WTC11 (cell line): ENCODE measurements at regions not wholly inside any gene's neighbourhood (a gene's known extent, or its start where the extent isn't known, plus 50 kb on each side); places are given as distances from the start of the nearest gene placed in this dataset.

Experiments
- ATAC-seq: fragments of 200-7000 bp; cut with Tn5 transposase; 2 replicates; pipeline ENCODE4 v1.10.0; 2021; ENCODE audit warnings: mild to moderate bottlenecking, moderate library complexity
- CTCF ChIA-PET: fragments of 300-600 bp; sonication (Branson Sonifier 250); formaldehyde crosslinking; loops from one replicate; lab custom pipeline; 2021; ENCODE audit warnings: antibody characterized with exemption; lab: Charles Lee
- POLR2A ChIA-PET: fragments of 350-600 bp; sonication (Branson Sonifier 250); formaldehyde crosslinking; loops from one replicate; lab custom pipeline; 2021; ENCODE audit warnings: antibody characterized with exemption; lab: Charles Lee
- DNase-seq: peaks from one replicate; pipeline ENCODE4 v3.0.0; 2021; ENCODE audit warnings: low spot score
- H3K27ac Mint-ChIP-seq: 2 replicates; pipeline ENCODE4 v1.8.0; 2021; ENCODE audit warnings: mixed read lengths
- H3K27me3 Mint-ChIP-seq: 2 replicates; pipeline ENCODE4 v1.8.0; 2021; ENCODE audit warnings: low read depth, mild to moderate bottlenecking, moderate library complexity, mixed read lengths
- H3K36me3 Mint-ChIP-seq: 2 replicates; pipeline ENCODE4 v1.8.0; 2021; ENCODE audit warnings: mixed read lengths
- H3K4me1 Mint-ChIP-seq: 2 replicates; pipeline ENCODE4 v1.8.0; 2022; ENCODE audit warnings: mixed read lengths
- H3K4me3 Mint-ChIP-seq: 2 replicates; pipeline ENCODE4 v1.8.0; 2021; ENCODE audit warnings: mild to moderate bottlenecking, moderate library complexity, mixed read lengths
- H3K9me3 Mint-ChIP-seq: 2 replicates; pipeline ENCODE4 v1.8.0; 2021; ENCODE audit warnings: mixed read lengths
- CREM ChIP-seq: sonication (generic); formaldehyde crosslinking; IDR thresholded peaks from 2 replicates; pipeline ENCODE4 v1.8.1; 2022; ENCODE audit warnings: mild to moderate bottlenecking, missing genetic modification reagents, moderate library complexity
- ESRRA ChIP-seq: sonication (generic); formaldehyde crosslinking; IDR thresholded peaks from 2 replicates; pipeline ENCODE4 v1.8.1; 2022; ENCODE audit warnings: mild to moderate bottlenecking, missing genetic modification reagents, borderline replicate concordance
- GTF2I ChIP-seq: fragments of 250-450 bp; sonication (Bioruptor Pico); conservative IDR thresholded peaks from 2 replicates; pipeline ENCODE4 v1.4.0; 2021; ENCODE audit warnings: mild to moderate bottlenecking
- HMGA2 ChIP-seq: fragments of 250-450 bp; sonication (Bioruptor Pico); IDR thresholded peaks from 2 replicates; pipeline ENCODE4 v1.4.0; 2021; ENCODE audit warnings: mild to moderate bottlenecking, moderate library complexity
- JAZF1 ChIP-seq: fragments of 250-450 bp; sonication (Bioruptor Pico); IDR thresholded peaks from 2 replicates; pipeline ENCODE4 v1.9.0; 2021; ENCODE audit warnings: moderate library complexity, mild to moderate bottlenecking, inconsistent platforms
- MYBL2 ChIP-seq: sonication (generic); formaldehyde crosslinking; IDR thresholded peaks from 2 replicates; pipeline ENCODE4 v1.8.1; 2023; ENCODE audit warnings: mild to moderate bottlenecking, moderate library complexity, missing genetic modification reagents
- NFYB ChIP-seq: sonication (generic); formaldehyde crosslinking; conservative IDR thresholded peaks from 2 replicates; pipeline ENCODE4 v1.8.0; 2022; ENCODE audit warnings: low read depth, missing genetic modification reagents
- SMAD3 ChIP-seq: sonication (generic); formaldehyde crosslinking; IDR thresholded peaks from 2 replicates; pipeline ENCODE4 v1.8.0; 2022; ENCODE audit warnings: missing genetic modification reagents, mild to moderate bottlenecking, borderline replicate concordance
- SOX15 ChIP-seq: fragments of 250-450 bp; sonication (Bioruptor Pico); IDR thresholded peaks from 2 replicates; pipeline ENCODE4 v1.9.0; 2021; ENCODE audit warnings: mild to moderate bottlenecking
- ZNF138 ChIP-seq: sonication (generic); formaldehyde crosslinking; conservative IDR thresholded peaks from 2 replicates; pipeline ENCODE4 v1.8.1; 2022; ENCODE audit warnings: mild to moderate bottlenecking, moderate library complexity, missing genetic modification reagents
- ZNF416 ChIP-seq: fragments of 250-450 bp; sonication (Bioruptor Pico); IDR thresholded peaks from 2 replicates; pipeline ENCODE4 v1.9.0; 2021; ENCODE audit warnings: mild to moderate bottlenecking, inconsistent platforms
- ZNF423 ChIP-seq: fragments of 250-450 bp; sonication (Bioruptor Pico); IDR thresholded peaks from 2 replicates; pipeline ENCODE4 v2.1.2; 2022; ENCODE audit warnings: mild to moderate bottlenecking, moderate library complexity
- ZNF671 ChIP-seq: fragments of 250-450 bp; sonication (Bioruptor Pico); IDR thresholded peaks from 2 replicates; pipeline ENCODE4 v1.8.0; 2021; ENCODE audit warnings: mild to moderate bottlenecking
- TF ChIP-seq, protein P1 (sequence below): sonication (generic); formaldehyde crosslinking; IDR thresholded peaks from 2 replicates; pipeline ENCODE4 v1.8.0; 2023; ENCODE audit warnings: missing genetic modification reagents, mild to moderate bottlenecking, borderline replicate concordance
- TF ChIP-seq, protein P2 (sequence below): sonication (generic); formaldehyde crosslinking; IDR thresholded peaks from 2 replicates; pipeline ENCODE4 v1.8.1; 2022; ENCODE audit warnings: low read depth, missing genetic modification reagents, borderline replicate concordance
- TF ChIP-seq, protein P3 (sequence below): sonication (generic); formaldehyde crosslinking; IDR thresholded peaks from 2 replicates; pipeline ENCODE4 v1.8.1; 2022; ENCODE audit warnings: mild to moderate bottlenecking, moderate library complexity, missing genetic modification reagents
- TF ChIP-seq, protein P4 (sequence below): sonication (generic); formaldehyde crosslinking; IDR thresholded peaks from 2 replicates; pipeline ENCODE4 v1.8.1; 2022; ENCODE audit warnings: missing genetic modification reagents, borderline replicate concordance
- TF ChIP-seq, protein P5 (sequence below): sonication (generic); formaldehyde crosslinking; IDR thresholded peaks from 2 replicates; pipeline ENCODE4 v1.8.1; 2023; ENCODE audit warnings: mild to moderate bottlenecking, moderate library complexity, missing genetic modification reagents
- TF ChIP-seq, protein P6 (sequence below): sonication (generic); formaldehyde crosslinking; IDR thresholded peaks from 2 replicates; pipeline ENCODE4 v1.8.1; 2023; ENCODE audit warnings: mild to moderate bottlenecking, missing genetic modification reagents
- TF ChIP-seq, protein P7 (sequence below): fragments of 250-450 bp; sonication (Bioruptor Pico); IDR thresholded peaks from 2 replicates; pipeline ENCODE4 v1.9.0; 2021; ENCODE audit warnings: mild to moderate bottlenecking, borderline replicate concordance

DNA sequence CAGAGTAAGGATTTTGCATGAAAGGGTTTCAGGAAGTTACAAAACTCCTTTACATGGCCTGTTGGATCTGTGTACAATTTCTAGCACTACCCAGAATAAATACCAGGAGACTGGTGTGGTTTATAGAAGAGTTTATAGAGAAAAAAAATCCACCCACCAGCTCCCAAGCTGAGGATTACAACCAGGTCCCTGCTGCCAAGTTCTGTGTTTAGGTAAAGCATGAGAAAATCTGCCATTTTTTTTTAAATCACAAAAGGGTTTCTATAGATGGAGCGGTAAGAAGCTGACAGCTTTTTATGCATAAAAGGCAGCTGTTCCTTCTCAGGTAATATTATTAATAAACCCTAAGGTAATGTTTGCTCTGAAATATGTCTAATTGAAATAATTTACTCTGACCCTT lies 545.4 kb upstream of the ZEB2 start (continued):
- TF ChIP-seq, protein P1, sequence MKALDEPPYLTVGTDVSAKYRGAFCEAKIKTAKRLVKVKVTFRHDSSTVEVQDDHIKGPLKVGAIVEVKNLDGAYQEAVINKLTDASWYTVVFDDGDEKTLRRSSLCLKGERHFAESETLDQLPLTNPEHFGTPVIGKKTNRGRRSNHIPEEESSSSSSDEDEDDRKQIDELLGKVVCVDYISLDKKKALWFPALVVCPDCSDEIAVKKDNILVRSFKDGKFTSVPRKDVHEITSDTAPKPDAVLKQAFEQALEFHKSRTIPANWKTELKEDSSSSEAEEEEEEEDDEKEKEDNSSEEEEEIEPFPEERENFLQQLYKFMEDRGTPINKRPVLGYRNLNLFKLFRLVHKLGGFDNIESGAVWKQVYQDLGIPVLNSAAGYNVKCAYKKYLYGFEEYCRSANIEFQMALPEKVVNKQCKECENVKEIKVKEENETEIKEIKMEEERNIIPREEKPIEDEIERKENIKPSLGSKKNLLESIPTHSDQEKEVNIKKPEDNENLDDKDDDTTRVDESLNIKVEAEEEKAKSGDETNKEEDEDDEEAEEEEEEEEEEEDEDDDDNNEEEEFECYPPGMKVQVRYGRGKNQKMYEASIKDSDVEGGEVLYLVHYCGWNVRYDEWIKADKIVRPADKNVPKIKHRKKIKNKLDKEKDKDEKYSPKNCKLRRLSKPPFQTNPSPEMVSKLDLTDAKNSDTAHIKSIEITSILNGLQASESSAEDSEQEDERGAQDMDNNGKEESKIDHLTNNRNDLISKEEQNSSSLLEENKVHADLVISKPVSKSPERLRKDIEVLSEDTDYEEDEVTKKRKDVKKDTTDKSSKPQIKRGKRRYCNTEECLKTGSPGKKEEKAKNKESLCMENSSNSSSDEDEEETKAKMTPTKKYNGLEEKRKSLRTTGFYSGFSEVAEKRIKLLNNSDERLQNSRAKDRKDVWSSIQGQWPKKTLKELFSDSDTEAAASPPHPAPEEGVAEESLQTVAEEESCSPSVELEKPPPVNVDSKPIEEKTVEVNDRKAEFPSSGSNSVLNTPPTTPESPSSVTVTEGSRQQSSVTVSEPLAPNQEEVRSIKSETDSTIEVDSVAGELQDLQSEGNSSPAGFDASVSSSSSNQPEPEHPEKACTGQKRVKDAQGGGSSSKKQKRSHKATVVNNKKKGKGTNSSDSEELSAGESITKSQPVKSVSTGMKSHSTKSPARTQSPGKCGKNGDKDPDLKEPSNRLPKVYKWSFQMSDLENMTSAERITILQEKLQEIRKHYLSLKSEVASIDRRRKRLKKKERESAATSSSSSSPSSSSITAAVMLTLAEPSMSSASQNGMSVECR (CRISPR knock-in tag): no peak
- TF ChIP-seq ZNF423 (CRISPR knock-in tag) (no peak), JAZF1 (CRISPR knock-in tag) (no peak), HMGA2 (CRISPR knock-in tag) (no peak), GTF2I (CRISPR knock-in tag) (no peak), ZNF416 (CRISPR knock-in tag) (no peak), ZNF138 (CRISPR knock-in tag) (no peak)
- TF ChIP-seq, all 79 proteins: peak for 0

DNA sequence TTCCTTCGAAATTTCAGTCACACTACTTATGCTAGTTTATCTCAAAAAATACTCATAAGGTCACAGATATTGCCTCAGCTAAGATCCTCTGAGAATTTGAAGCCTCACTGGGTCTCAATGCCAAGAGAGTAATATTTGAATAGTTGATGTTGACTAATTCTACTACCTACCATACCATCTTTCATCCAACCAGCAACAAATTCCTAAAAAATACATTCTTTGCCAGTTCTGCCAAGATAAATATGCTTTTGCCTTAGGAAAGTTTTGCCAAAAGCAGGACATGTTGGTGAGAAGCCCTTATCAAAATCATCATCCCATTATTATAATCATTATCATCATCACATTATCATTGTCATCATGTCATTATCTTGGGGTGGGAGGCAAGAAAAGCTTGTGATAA lies 544.6 kb upstream of the ZEB2 start:
- Mint-ChIP-seq H3K27ac (no peak overlapping the region), H3K27me3 (no peaks in the 10 kb centered on the region), H3K4me3 (no peak overlapping the region), H3K36me3 (peaks cover 5% of the 10 kb centered on the region), H3K4me1 (peaks cover 22% of the 10 kb centered on the region), H3K9me3 (peaks cover 5% of the 10 kb centered on the region)
- ATAC-seq: no peak
- DNase-seq: no peak
- CTCF ChIA-PET: no interaction called here
- POLR2A ChIA-PET: no interaction called here
- TF ChIP-seq, protein P2, sequence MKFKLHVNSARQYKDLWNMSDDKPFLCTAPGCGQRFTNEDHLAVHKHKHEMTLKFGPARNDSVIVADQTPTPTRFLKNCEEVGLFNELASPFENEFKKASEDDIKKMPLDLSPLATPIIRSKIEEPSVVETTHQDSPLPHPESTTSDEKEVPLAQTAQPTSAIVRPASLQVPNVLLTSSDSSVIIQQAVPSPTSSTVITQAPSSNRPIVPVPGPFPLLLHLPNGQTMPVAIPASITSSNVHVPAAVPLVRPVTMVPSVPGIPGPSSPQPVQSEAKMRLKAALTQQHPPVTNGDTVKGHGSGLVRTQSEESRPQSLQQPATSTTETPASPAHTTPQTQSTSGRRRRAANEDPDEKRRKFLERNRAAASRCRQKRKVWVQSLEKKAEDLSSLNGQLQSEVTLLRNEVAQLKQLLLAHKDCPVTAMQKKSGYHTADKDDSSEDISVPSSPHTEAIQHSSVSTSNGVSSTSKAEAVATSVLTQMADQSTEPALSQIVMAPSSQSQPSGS (CRISPR knock-in tag): no peak
- TF ChIP-seq, protein P3, sequence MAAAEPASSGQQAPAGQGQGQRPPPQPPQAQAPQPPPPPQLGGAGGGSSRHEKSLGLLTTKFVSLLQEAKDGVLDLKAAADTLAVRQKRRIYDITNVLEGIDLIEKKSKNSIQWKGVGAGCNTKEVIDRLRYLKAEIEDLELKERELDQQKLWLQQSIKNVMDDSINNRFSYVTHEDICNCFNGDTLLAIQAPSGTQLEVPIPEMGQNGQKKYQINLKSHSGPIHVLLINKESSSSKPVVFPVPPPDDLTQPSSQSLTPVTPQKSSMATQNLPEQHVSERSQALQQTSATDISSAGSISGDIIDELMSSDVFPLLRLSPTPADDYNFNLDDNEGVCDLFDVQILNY (CRISPR knock-in tag): no peak
- TF ChIP-seq SOX15 (no peak), MYBL2 (no peak), ESRRA (no peak), SMAD3 (CRISPR knock-in tag) (no peak), ZNF671 (CRISPR knock-in tag) (no peak), CREM (CRISPR knock-in tag) (no peak), NFYB (CRISPR knock-in tag) (no peak), JAZF1 (CRISPR knock-in tag) (no peak)
- TF ChIP-seq, protein P4, sequence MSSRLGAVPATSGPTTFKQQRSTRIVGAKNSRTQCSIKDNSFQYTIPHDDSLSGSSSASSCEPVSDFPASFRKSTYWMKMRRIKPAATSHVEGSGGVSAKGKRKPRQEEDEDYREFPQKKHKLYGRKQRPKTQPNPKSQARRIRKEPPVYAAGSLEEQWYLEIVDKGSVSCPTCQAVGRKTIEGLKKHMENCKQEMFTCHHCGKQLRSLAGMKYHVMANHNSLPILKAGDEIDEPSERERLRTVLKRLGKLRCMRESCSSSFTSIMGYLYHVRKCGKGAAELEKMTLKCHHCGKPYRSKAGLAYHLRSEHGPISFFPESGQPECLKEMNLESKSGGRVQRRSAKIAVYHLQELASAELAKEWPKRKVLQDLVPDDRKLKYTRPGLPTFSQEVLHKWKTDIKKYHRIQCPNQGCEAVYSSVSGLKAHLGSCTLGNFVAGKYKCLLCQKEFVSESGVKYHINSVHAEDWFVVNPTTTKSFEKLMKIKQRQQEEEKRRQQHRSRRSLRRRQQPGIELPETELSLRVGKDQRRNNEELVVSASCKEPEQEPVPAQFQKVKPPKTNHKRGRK (CRISPR knock-in tag): no peak
- TF ChIP-seq, protein P5, sequence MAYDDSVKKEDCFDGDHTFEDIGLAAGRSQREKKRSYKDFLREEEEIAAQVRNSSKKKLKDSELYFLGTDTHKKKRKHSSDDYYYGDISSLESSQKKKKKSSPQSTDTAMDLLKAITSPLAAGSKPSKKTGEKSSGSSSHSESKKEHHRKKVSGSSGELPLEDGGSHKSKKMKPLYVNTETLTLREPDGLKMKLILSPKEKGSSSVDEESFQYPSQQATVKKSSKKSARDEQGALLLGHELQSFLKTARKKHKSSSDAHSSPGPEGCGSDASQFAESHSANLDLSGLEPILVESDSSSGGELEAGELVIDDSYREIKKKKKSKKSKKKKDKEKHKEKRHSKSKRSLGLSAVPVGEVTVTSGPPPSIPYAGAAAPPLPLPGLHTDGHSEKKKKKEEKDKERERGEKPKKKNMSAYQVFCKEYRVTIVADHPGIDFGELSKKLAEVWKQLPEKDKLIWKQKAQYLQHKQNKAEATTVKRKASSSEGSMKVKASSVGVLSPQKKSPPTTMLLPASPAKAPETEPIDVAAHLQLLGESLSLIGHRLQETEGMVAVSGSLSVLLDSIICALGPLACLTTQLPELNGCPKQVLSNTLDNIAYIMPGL: no peak
- TF ChIP-seq, protein P6, sequence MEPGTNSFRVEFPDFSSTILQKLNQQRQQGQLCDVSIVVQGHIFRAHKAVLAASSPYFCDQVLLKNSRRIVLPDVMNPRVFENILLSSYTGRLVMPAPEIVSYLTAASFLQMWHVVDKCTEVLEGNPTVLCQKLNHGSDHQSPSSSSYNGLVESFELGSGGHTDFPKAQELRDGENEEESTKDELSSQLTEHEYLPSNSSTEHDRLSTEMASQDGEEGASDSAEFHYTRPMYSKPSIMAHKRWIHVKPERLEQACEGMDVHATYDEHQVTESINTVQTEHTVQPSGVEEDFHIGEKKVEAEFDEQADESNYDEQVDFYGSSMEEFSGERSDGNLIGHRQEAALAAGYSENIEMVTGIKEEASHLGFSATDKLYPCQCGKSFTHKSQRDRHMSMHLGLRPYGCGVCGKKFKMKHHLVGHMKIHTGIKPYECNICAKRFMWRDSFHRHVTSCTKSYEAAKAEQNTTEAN (CRISPR knock-in tag): no peak
- TF ChIP-seq, protein P7, sequence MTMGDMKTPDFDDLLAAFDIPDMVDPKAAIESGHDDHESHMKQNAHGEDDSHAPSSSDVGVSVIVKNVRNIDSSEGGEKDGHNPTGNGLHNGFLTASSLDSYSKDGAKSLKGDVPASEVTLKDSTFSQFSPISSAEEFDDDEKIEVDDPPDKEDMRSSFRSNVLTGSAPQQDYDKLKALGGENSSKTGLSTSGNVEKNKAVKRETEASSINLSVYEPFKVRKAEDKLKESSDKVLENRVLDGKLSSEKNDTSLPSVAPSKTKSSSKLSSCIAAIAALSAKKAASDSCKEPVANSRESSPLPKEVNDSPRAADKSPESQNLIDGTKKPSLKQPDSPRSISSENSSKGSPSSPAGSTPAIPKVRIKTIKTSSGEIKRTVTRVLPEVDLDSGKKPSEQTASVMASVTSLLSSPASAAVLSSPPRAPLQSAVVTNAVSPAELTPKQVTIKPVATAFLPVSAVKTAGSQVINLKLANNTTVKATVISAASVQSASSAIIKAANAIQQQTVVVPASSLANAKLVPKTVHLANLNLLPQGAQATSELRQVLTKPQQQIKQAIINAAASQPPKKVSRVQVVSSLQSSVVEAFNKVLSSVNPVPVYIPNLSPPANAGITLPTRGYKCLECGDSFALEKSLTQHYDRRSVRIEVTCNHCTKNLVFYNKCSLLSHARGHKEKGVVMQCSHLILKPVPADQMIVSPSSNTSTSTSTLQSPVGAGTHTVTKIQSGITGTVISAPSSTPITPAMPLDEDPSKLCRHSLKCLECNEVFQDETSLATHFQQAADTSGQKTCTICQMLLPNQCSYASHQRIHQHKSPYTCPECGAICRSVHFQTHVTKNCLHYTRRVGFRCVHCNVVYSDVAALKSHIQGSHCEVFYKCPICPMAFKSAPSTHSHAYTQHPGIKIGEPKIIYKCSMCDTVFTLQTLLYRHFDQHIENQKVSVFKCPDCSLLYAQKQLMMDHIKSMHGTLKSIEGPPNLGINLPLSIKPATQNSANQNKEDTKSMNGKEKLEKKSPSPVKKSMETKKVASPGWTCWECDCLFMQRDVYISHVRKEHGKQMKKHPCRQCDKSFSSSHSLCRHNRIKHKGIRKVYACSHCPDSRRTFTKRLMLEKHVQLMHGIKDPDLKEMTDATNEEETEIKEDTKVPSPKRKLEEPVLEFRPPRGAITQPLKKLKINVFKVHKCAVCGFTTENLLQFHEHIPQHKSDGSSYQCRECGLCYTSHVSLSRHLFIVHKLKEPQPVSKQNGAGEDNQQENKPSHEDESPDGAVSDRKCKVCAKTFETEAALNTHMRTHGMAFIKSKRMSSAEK (CRISPR knock-in tag): no peak
